Fibroblast of pulmonary artery (primary cell): ENCODE measurements at regions not wholly inside any gene's neighbourhood (a gene's known extent, or its start where the extent isn't known, plus 50 kb on each side); places are given as distances from the start of the nearest gene placed in this dataset.
A peak's percentile ranks its signal among the peaks of the same experiment; 100 is the strongest.

Source experiments
- DNase-seq: peaks from one replicate; pipeline ENCODE4 v3.0.0-alpha.2; 2010; ENCODE audit warnings: low read depth
- H3K4me3 ChIP-seq: replicated peaks from 2 replicates; pipeline ENCODE4 v1.5.1; 2011; ENCODE audit warnings: low read depth, mild to moderate bottlenecking, control low read depth, low read length, moderate library complexity
- TF ChIP-seq, protein P1 (sequence below): IDR thresholded peaks from 2 replicates; pipeline ENCODE4 v1.5.1; 2011; ENCODE audit warnings: mild to moderate bottlenecking, control low read depth, low read length, inconsistent platforms; ENCODE audit errors: missing control alignments

DNA sequence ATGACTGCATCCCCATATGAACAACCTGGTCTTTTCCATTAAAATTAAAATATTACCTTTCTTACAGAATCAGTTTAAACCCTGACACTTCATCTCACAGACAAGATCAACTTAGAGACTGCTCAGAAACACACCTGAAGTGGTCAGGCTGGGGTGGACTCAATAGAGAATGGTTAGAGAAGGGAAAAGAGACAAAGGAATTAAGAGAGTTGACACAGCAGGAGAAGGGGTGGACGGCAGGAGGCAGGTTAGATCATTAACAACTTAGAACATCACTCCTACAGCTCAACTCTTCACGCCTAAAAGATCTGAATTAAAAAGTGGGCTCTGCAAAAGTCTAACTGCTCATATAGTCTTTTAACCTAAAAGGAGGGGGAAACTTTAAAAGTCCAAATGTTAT is 157.7 kb upstream of the COL1A2 start:
- TF ChIP-seq, protein P1, sequence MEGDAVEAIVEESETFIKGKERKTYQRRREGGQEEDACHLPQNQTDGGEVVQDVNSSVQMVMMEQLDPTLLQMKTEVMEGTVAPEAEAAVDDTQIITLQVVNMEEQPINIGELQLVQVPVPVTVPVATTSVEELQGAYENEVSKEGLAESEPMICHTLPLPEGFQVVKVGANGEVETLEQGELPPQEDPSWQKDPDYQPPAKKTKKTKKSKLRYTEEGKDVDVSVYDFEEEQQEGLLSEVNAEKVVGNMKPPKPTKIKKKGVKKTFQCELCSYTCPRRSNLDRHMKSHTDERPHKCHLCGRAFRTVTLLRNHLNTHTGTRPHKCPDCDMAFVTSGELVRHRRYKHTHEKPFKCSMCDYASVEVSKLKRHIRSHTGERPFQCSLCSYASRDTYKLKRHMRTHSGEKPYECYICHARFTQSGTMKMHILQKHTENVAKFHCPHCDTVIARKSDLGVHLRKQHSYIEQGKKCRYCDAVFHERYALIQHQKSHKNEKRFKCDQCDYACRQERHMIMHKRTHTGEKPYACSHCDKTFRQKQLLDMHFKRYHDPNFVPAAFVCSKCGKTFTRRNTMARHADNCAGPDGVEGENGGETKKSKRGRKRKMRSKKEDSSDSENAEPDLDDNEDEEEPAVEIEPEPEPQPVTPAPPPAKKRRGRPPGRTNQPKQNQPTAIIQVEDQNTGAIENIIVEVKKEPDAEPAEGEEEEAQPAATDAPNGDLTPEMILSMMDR = no peak
- no peak for DNase-seq
- H3K4me3 ChIP-seq = no peak overlapping the region

DNA sequence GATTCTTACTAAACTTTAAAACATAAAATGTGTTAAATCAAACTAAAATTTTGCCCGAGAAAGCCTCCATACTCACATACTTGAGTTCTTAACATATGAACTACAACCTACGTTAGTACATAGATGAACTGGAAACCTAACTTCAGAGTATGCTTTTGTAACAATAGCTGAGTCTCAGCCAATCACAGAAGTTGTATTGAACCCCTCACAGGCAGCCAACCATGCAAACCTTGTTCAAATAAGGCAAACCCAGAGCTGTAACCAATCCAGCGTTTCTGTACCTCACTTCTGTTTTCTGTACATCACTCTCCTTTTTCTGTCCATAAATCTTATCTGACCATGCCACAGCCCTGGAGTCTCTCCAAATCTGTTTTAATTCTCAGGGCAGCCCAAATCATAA is 157.3 kb upstream of the COL1A2 start:
- H3K4me3 ChIP-seq = no peak overlapping the region
- no peak for DNase-seq
- TF ChIP-seq, protein P1 = no peak

DNA sequence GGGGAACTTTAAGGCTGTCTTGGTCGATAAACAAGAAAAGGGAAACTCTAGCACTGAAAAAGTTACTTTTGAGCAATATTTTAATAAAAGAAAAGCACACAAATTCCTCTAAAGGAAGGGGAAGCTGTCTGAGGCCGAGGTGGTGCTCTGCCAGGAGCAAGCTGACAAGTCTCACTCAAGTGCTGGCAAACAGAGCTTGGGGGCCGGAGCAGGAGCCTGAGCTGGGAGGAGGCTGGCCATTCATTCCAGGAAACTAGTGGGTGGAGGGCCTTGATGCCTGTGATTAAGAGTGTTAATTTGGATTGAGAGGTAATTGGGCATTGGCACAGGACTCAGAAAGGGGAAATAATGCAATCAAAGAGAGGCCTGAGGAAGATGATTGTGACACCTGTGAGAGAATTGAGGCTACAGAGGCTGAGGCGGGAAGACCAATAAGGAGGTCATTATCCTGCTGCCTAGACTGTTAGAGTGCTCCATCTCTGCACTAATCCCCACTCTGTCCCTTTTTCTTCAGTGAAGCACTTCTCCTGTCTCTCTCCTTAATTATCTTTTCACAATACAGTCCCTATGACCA is 154.9 kb upstream of the COL1A2 start:
- TF ChIP-seq, protein P1 = no peak
- H3K4me3 ChIP-seq = no peak overlapping the region
- no peak for DNase-seq

DNA sequence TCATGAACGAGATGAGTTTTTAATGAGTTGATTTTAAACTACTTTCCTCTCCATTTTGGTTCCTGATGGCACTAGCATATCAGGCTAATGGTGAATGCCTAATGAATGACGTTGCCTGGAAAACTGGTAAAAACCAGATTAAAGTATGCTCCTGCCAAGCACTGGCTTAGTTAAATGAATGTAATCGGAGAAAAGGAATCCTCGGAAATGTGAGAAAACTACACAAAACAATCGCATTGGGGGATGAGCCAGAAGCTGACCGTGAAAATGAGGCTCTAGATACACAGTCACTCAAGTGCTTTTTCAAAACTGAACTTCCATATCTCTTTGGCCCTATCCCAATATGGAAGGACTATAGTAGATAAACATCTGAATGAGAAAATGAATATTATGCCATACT is 153.8 kb upstream of the COL1A2 start:
- no peak overlapping the region for H3K4me3 ChIP-seq
- DNase-seq = peak; percentile 29
- TF ChIP-seq, protein P1 = no peak

DNA sequence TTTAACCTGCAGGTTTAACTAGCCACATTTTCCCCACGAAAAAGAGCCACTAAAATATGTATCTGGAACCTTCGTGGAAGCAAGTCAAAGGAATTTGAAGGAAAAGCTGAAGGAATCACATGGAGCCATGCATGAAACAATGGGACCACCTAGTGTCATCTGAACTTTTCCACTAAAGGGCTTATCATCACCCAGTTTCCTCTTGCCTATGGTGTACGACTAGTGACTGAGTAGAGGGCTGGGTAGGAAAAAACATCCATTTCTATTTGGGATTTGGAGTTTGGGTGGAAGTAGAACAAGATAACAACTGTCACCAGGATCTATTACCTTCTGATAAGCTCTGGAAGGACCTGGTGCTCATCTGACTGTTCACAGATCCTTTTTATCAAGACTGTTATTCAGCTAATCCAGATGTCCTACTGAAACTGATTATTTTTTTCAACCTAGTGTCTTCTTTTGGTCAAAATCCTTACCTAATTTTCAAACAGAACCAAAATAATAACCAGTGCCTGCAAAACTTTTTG is 153.2 kb upstream of the COL1A2 start:
- peak; percentile 28 for DNase-seq
- TF ChIP-seq, protein P1 = no peak

DNA sequence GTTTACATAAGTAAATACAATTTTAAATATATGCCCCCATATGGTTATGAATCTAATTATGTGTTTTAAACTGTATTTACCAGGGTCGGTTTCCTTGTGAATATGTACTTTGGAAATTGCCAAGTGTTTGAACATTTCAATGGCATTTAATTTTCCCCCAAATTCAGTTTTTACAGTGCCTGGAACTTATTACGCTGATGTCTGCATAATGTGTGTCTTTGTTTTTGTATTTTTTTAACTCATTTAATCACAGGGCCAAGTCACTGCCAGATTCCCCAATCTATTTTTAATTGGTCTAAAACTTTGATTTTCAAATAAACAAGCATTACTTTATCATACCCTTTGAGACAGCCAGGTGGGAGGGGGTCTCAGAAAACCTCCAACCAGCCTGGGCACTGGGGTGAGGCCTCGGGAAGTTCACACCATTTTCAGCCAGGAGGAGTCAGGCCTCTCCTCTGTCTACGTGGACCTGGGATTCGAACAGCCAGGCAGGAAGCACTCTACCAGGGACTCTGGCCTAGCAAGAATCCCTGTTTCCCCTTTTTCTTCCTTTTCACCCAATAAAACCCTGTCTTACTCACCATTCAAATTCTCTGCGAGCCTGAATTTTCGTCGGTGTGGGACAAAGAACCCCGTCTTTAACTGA is 151.5 kb upstream of the COL1A2 start:
- H3K4me3 ChIP-seq = no peak overlapping the region
- no peak for DNase-seq
- TF ChIP-seq, protein P1 = no peak

More for the DNA sequence above, 153.2 kb upstream of the COL1A2 start:
- H3K4me3 ChIP-seq = no peak overlapping the region

DNA sequence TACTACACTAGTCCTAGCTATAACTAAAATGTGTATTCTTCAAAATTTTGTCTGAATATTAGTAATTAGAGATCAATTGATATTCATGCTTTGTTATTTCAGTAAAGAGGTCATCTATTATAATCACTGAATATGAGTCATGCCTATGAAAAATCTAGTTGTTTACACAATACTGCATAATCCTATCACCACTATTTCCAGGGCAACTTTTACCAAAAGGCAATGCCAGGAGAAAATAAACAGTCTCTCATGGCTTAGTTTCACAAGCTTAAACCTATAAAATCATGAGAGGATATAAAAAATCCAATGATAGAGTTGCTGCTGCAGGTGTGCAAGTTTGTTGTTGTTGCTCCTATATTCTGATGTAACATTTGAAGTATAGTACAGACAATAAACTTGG is 149.9 kb upstream of the COL1A2 start:
- no peak overlapping the region for H3K4me3 ChIP-seq
- TF ChIP-seq, protein P1 = no peak
- DNase-seq = no peak
